Large intestine (tissue), 3 donors: ENCODE measurements at regions not wholly inside any gene's neighbourhood (a gene's known extent, or its start where the extent isn't known, plus 50 kb on each side); places are given as distances from the start of the nearest gene placed in this dataset.

Experiments
- DNase-seq, 2 donors: peaks; one replicate each; pipeline versions ENCODE4 v3.0.0 to v3.0.0-alpha.2; 2013
- H3K27ac ChIP-seq: one replicate; pipeline ENCODE4 v1.5.1; 2013; ENCODE audit warnings: low read length
- H3K27me3 ChIP-seq: 2 replicates; pipeline ENCODE4 v1.6.1; 2013; ENCODE audit warnings: low read length; ENCODE audit not compliant: control insufficient read depth, insufficient read depth
- H3K36me3 ChIP-seq: 2 replicates; pipeline ENCODE4 v1.6.1; 2013; ENCODE audit warnings: low read length; ENCODE audit not compliant: control insufficient read depth, insufficient read depth
- H3K4me1 ChIP-seq: one replicate; pipeline ENCODE4 v1.6.1; 2013; ENCODE audit warnings: low read length; ENCODE audit not compliant: control insufficient read depth, insufficient read depth
- H3K4me3 ChIP-seq: one replicate; pipeline ENCODE4 v1.5.1; 2013; ENCODE audit warnings: low read length
- H3K9me3 ChIP-seq: one replicate; pipeline ENCODE4 v1.6.1; 2013; ENCODE audit warnings: mild to moderate bottlenecking, low read depth, low read length, moderate library complexity; ENCODE audit not compliant: control insufficient read depth
- WGBS: methylation state at CpG from one replicate; pipeline ENCODE4 v1.1.5; 2013; ENCODE audit warnings: low lambda C conversion rate; ENCODE audit not compliant: insufficient coverage; 5-methylcytosine and 5-hydroxymethylcytosine counted together

DNA sequence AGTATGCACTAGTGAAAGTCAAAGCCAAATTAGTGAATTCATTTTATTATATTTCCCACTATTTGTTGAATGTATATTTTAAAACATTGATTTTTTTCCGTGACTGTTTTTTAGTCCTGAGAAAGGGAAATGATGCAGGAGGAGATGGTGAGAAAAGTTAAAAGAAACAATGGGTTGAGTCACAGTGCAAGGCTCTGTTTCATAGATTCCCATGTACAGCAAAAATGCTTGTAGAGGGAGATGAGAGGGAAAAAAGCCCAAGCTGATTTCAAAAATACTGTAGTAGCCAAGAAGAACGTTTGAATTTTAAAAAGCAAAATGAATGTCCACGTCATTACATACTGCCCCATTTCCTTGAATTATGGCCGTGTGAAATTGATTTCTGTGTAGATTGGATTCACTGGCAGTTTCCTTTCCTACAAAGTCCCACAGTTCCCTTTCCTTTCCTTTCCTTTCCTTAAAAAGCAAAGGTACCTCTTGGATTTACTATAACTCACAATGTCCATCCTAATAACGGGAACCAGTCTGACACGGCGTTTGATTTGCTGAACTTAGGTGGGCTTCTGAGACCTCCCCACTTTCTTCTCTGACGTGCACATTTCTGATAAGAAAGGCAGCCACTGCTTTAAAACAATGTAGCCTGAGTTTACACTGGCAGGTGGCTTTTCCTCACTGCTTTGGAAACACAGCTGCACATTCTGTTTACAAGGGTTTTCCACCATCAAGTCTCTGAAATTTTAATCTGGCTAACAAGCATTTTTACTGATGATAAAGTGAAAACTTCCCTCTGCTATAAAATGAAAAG lies 63.7 kb downstream of the SPCS3 start:
- H3K4me1 ChIP-seq = no peaks in the 10 kb centered on the region
- no peaks in the 10 kb centered on the region for H3K27me3 ChIP-seq
- no peak overlapping the region for H3K27ac ChIP-seq
- no peak for DNase-seq
- no peak overlapping the region for H3K4me3 ChIP-seq
- no peaks in the 10 kb centered on the region for H3K9me3 ChIP-seq
- H3K36me3 ChIP-seq = no peaks in the 10 kb centered on the region
- WGBS = 71% methylated on average over 4 of the region's 8 CpGs

DNA sequence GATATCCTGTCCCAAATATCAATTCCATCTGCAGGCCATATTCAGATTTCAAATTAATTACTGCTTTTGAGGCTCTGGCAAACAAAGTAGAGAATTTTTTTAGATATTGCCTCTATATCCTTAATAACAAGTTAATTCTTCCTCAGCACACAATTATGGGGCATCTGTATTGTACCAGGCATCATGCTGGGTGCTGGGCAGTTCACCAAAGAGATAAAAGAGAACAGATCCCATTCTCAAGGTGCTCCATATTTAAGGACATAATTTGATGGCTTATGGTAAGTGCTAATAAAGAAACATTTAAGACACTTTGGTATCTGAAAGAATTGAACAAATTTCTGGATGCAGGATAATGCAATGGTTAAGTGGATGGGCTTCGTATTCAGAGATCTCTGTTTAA lies 65.8 kb downstream of the SPCS3 start:
- Histone ChIP-seq H3K4me3 (no peak overlapping the region), H3K27ac (no peak overlapping the region), H3K27me3 (no peaks in the 10 kb centered on the region), H3K36me3 (no peaks in the 10 kb centered on the region), H3K4me1 (no peaks in the 10 kb centered on the region), H3K9me3 (no peaks in the 10 kb centered on the region)
- no CpG with 5 or more reads among the region's 1 CpG for WGBS
- DNase-seq = no peak

DNA sequence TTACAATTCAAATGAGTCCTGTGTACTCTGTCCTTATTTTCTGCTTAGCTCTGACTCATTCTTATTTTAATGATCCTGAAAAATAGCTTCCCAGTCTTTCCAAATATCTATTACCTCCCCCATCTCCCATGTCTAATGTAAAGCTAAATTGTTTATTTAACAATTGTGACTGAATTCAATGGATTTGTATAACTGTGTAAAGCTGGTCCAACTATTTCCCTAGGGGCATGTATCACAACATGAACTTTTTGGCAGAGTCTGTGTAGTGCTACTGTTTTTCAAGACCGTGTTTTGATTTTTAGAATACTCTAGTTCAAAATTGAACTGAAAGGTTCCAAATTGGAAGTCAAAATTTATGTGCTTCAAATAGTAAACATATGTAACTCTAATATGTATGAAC lies 67.8 kb downstream of the SPCS3 start:
- DNase-seq = no peak
- Histone ChIP-seq H3K4me1 (no peaks in the 10 kb centered on the region), H3K4me3 (no peak overlapping the region), H3K9me3 (no peaks in the 10 kb centered on the region), H3K36me3 (no peaks in the 10 kb centered on the region), H3K27ac (no peak overlapping the region), H3K27me3 (no peaks in the 10 kb centered on the region)
- WGBS = 71% methylated on average over 1 of the region's 1 CpG

DNA sequence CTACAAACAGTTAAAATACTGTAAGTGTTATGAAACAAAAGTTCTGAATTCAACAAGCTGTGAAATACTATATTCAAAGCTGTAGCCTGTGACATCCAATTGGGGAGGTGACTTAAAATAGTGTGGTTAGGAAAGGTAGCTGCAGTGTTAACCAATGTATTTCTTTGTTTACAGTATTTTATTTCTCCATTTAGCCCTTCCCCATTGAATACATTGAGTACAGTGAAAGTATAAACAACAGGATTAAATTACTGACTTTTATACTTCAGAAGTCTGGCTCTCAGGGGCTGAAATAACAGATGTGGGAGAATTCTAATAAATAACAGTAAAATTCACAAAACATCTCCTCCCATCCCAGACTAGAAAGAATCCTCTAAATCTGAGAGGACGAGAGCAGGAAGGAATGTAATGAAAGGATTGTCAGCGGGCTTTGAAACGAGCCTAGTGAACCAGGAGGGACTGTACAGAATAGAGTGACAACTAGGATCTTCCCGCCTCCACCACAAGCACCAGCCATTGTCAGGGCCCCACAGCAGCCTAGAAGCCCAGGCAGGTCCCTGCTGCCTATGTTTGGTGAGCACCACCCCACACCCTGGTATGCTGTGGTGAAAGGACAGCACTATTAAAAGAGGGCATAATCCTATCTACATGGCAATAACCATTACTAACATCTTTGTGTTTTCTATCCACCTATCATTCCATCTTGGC lies 73.7 kb downstream of the SPCS3 start:
- Histone ChIP-seq H3K9me3 (no peaks in the 10 kb centered on the region), H3K27me3 (no peaks in the 10 kb centered on the region), H3K4me3 (no peak overlapping the region), H3K36me3 (no peaks in the 10 kb centered on the region), H3K4me1 (no peaks in the 10 kb centered on the region), H3K27ac (no peak overlapping the region)
- WGBS = no CpG with 5 or more reads among the region's 4 CpGs
- no peak for DNase-seq

DNA sequence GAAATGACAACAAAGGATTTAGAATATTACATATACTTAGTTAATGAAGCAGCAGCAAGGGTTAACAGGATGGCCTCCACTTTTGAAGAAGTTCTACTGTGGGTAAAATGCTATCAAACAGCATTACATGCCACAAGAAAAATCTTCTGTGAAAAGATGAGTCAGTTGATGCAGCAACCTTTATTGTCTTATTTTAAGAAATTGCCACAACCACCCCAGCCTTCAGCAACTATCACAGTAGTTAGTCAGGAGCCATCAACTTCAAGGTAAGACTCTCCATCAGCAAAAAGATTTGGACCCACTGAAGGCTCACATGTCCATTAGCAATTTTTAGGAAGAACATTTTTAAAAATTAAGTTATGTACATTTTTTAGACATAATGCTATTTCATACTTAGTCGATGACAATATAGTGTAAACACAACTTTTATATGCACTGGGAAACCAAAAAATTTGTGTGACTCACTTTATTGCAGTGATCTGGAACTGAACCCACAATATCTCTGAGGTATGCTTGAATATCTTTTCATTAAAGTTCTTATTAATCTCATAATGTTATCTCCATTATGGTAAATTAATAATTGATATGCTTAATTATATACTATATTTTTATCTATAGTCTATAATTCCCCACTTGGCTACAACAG lies 81.2 kb downstream of the SPCS3 start:
- DNase-seq = no peak
- 100% methylated on average over 1 of the region's 1 CpG for WGBS
- no peaks in the 10 kb centered on the region for H3K36me3 ChIP-seq
- no peaks in the 10 kb centered on the region for H3K9me3 ChIP-seq
- no peak overlapping the region for H3K4me3 ChIP-seq
- no peak overlapping the region for H3K27ac ChIP-seq
- no peaks in the 10 kb centered on the region for H3K27me3 ChIP-seq
- H3K4me1 ChIP-seq = no peaks in the 10 kb centered on the region

DNA sequence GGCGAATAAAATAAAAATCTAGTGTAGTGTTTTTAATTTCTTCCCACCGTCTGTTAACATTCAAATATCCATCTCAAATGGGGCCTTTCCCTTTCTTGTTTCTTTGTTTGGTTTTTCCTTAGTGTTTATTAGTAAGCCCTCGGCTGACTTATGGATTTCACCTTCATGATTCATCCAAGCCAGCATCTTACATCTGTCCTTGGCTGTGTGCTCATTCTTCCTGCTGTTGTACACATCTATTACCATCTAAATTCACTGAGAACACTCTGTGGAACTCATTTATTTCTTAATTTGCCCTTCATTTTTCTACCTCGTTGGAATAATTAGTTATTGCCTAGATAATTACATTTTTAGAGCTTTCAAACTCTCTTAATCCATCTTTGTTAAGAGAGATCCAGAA lies 84.9 kb downstream of the SPCS3 start:
- DNase-seq = no peak
- H3K4me3 ChIP-seq = no peak overlapping the region
- 83% methylated on average over 4 of the region's 4 CpGs for WGBS

DNA sequence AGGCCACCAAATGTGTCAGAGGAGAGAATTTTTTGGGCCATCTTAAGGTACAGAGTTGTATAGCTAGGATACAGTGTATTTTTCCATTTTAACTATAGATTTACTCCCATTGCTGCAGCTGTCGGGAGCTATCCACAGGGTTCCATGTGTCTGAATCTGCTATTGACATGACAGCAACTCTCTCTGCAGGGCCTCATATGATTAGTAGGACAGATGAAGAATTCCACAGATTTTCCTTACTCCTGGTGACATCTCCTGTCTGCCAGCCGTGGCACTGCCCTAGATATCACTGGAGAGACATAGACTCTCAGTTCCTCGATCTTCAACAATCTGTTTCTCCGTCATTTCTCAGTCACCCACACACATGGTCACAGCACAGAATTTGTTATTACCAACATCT lies 86.5 kb downstream of the SPCS3 start:
- H3K27me3 ChIP-seq = no peaks in the 10 kb centered on the region
- WGBS = 100% methylated on average over 3 of the region's 4 CpGs

More for the DNA sequence above, 84.9 kb downstream of the SPCS3 start:
- Histone ChIP-seq H3K27ac (no peak overlapping the region), H3K9me3 (no peaks in the 10 kb centered on the region), H3K4me1 (no peaks in the 10 kb centered on the region), H3K36me3 (no peaks in the 10 kb centered on the region), H3K27me3 (no peaks in the 10 kb centered on the region)

DNA sequence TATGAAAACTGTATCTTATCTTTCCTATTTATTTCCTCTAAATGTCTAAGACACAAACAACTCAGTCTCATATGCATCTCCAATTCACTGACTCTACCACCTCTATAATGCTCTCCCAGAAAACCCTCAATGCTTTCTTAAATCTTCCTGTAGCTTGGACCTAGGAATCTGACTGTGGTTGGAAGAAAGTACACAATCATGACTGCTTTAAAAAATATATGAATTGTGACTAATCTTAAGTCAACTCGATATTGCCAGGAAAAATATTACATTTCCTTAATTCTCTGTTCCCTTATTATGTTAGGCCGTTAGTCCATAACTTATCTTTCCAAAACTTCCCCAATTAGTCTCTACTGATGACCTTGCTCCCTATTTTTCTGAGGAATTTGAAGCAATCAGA lies 87.0 kb downstream of the SPCS3 start:
- Histone ChIP-seq H3K27ac (no peak overlapping the region), H3K9me3 (no peaks in the 10 kb centered on the region), H3K27me3 (no peaks in the 10 kb centered on the region), H3K4me3 (no peak overlapping the region), H3K4me1 (no peaks in the 10 kb centered on the region), H3K36me3 (no peaks in the 10 kb centered on the region)
- no peak for DNase-seq
- WGBS = 100% methylated on average over 1 of the region's 2 CpGs

More for the DNA sequence above, 86.5 kb downstream of the SPCS3 start:
- H3K4me3 ChIP-seq = no peak overlapping the region
- H3K4me1 ChIP-seq = no peaks in the 10 kb centered on the region
- no peak overlapping the region for H3K27ac ChIP-seq
- H3K36me3 ChIP-seq = no peaks in the 10 kb centered on the region
- no peak for DNase-seq
- H3K9me3 ChIP-seq = no peaks in the 10 kb centered on the region

DNA sequence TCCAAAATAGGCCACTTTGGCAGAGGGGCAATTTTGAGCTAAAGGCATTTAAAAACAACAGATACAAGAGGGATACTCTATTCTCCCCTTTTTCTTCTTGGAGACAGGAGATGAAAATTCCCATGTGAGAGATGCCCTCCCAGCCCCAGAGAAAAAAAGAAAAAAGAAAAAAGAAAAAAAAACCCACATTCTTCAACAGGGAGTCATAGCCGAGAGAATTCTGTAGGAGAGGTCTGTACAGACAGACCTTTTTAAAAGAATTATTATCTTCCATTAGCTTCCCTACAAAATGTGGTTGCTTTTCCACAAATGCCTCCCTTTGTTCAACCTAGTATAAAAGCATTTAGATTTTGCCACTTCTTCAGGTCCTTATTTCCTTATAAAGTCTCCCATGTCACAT lies 89.9 kb downstream of the SPCS3 start:
- Histone ChIP-seq H3K4me3 (no peak overlapping the region), H3K9me3 (no peaks in the 10 kb centered on the region), H3K36me3 (no peaks in the 10 kb centered on the region), H3K27ac (no peak overlapping the region), H3K27me3 (no peaks in the 10 kb centered on the region), H3K4me1 (no peaks in the 10 kb centered on the region)
- WGBS = no CpG with 5 or more reads among the region's 1 CpG
- no peak for DNase-seq

DNA sequence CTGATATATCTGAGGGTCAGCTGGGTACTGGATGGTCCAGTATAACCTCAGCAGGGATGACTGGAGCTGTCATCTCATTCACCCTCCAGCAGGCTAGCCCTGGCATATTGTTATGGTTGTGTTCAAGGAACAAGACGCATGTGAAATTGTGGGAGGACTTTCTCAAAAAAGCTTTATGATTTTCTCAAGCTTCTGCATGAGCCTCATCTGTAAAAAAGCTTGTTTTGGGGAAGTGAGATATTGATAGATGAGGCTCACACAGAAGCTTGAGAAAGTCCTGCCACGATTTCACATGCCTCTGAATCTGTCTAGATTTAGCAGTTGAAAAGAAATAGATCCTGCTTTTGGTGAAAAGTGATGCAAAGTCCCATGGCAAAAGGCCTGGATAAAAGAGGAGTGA lies 93.4 kb downstream of the SPCS3 start:
- DNase-seq = no peak
- WGBS = no CpG with 5 or more reads among the region's 2 CpGs
- H3K4me3 ChIP-seq = no peak overlapping the region
- H3K27ac ChIP-seq = no peak overlapping the region
- H3K9me3 ChIP-seq = no peaks in the 10 kb centered on the region
- no peaks in the 10 kb centered on the region for H3K36me3 ChIP-seq
- no peaks in the 10 kb centered on the region for H3K4me1 ChIP-seq
- H3K27me3 ChIP-seq = no peaks in the 10 kb centered on the region
